Endothelial cell of umbilical vein (primary cell): ENCODE measurements at regions not wholly inside any gene's neighbourhood (a gene's known extent, or its start where the extent isn't known, plus 50 kb on each side); places are given as distances from the start of the nearest gene placed in this dataset.

ENCODE experiments used
- BruUV-seq: library from RNA; stranded (reverse); fragments of 400-500 nt; replicated peaks from 2 replicates; lab custom pipeline; 2021; lab: Mats Ljungman, UMichigan
- CTCF ChIA-PET: fragments of 300-600, 350-600 bp; sonication (Branson Sonifier 250); formaldehyde crosslinking; loops from one replicate; lab custom pipeline; 2021; ENCODE audit warnings: antibody characterized with exemption, inconsistent platforms; lab: Charles Lee
- POLR2A ChIA-PET: fragments of 300-600, 350-600 bp; sonication (Branson Sonifier 250); formaldehyde crosslinking; loops from one replicate; lab custom pipeline; 2021; ENCODE audit warnings: antibody characterized with exemption, inconsistent platforms; lab: Charles Lee
- DNase-seq: peaks from one replicate; pipeline ENCODE4 v3.0.0-alpha.2; 2011; ENCODE audit warnings: low read depth, low spot score
- FAIRE-seq: peaks from 2 replicates; lab custom pipeline; 2011; peaks lifted over from hg19 to GRCh38; lab: Jason Lieb, UNC
- H2AFZ ChIP-seq: 2 replicates; pipeline ENCODE4 v1.6.0; 2012; ENCODE audit warnings: low read depth, low read length, control low read depth, inconsistent platforms
- H3K27ac ChIP-seq: 2 replicates; pipeline ENCODE4 v1.5.1; 2011; ENCODE audit warnings: low read depth, mild to moderate bottlenecking, control low read depth, low read length, moderate library complexity; ENCODE audit not compliant: insufficient read depth
- H3K27me3 ChIP-seq, 2 experiments: 2 replicates each; pipeline versions ENCODE4 v1.6.0 to v1.6.1; 2011; ENCODE audit warnings: low read length in 2 of 2, mixed read lengths in 1 of 2; ENCODE audit not compliant: control insufficient read depth in 2 of 2, insufficient read depth in 2 of 2
- H3K36me3 ChIP-seq, 2 experiments: 2 replicates in 1 of 2; 3 replicates in 1 of 2; pipeline ENCODE4 v1.5.1; 2011; ENCODE audit warnings: low read length in 2 of 2, mild to moderate bottlenecking in 1 of 2, moderate library complexity in 1 of 2; ENCODE audit not compliant: control insufficient read depth in 2 of 2, insufficient read depth in 2 of 2; ENCODE audit errors: extremely low read depth in 1 of 2
- H3K4me1 ChIP-seq: 3 replicates; pipeline ENCODE4 v1.5.1; 2011; ENCODE audit warnings: mild to moderate bottlenecking, low read length; ENCODE audit not compliant: control insufficient read depth, insufficient read depth; ENCODE audit errors: extremely low read depth
- H3K4me2 ChIP-seq: 2 replicates; pipeline ENCODE4 v1.6.1; 2011; ENCODE audit warnings: low read length, control low read depth, mixed read lengths; ENCODE audit not compliant: insufficient read depth
- H3K4me3 ChIP-seq, 3 experiments: fragments of 200-600 bp in 1 of 3; sonication (generic), shearing (Covaris generic) in 1 of 3; replicated peaks in 1 of 3; 2 replicates each; pipeline ENCODE4 v1.5.1; 2011 to 2016; ENCODE audit warnings: control low read depth in 3 of 3, low read length in 3 of 3, mild to moderate bottlenecking in 2 of 3, inconsistent platforms in 1 of 3, low read depth in 1 of 3, moderate library complexity in 1 of 3; ENCODE audit not compliant: insufficient read depth in 1 of 3
- H3K79me2 ChIP-seq: 2 replicates; pipeline ENCODE4 v1.6.0; 2012; ENCODE audit warnings: low read length, inconsistent platforms; ENCODE audit not compliant: control insufficient read depth, insufficient read depth
- H3K9ac ChIP-seq: replicated peaks from 2 replicates; pipeline ENCODE3; 2011; ENCODE audit warnings: low read length, control low read depth; ENCODE audit not compliant: insufficient read depth; ENCODE audit errors: extremely low read depth
- H3K9me1 ChIP-seq: replicated peaks from 3 replicates; pipeline ENCODE4 v1.6.0; 2011; ENCODE audit warnings: mild to moderate bottlenecking, low read length; ENCODE audit not compliant: control insufficient read depth, insufficient read depth; ENCODE audit errors: extremely low read depth
- H3K9me3 ChIP-seq: replicated peaks from 2 replicates; pipeline ENCODE4 v1.5.1; 2012; ENCODE audit warnings: low read length, inconsistent platforms; ENCODE audit not compliant: control insufficient read depth, insufficient read depth
- H4K20me1 ChIP-seq: replicated peaks from 2 replicates; pipeline ENCODE3; 2011; ENCODE audit warnings: mild to moderate bottlenecking, low read length; ENCODE audit not compliant: control insufficient read depth, insufficient read depth; ENCODE audit errors: extremely low read depth
- EZH2 ChIP-seq: IDR thresholded peaks from 2 replicates; pipeline ENCODE4 v1.6.1; 2012; ENCODE audit warnings: borderline replicate concordance, low read depth, mild to moderate bottlenecking, moderate library complexity, low read length, inconsistent platforms; ENCODE audit not compliant: severe bottlenecking
- FOS ChIP-seq: IDR thresholded peaks from 2 replicates; pipeline ENCODE4 v1.6.1; 2011; ENCODE audit warnings: mild to moderate bottlenecking, low read length, moderate library complexity, borderline replicate concordance; ENCODE audit not compliant: insufficient read depth
- GATA2 ChIP-seq: IDR thresholded peaks from 2 replicates; pipeline ENCODE4 v1.7.0; 2011; ENCODE audit warnings: low read depth, mild to moderate bottlenecking, moderate library complexity, mixed read lengths, low read length; ENCODE audit not compliant: insufficient read length, insufficient read depth
- JUN ChIP-seq: IDR thresholded peaks from 2 replicates; pipeline ENCODE4 v1.6.1; 2011; ENCODE audit warnings: borderline replicate concordance, low read depth; ENCODE audit not compliant: insufficient read length, insufficient read depth
- MYC ChIP-seq: IDR thresholded peaks from one replicate; pipeline ENCODE4 v1.6.1; 2011; ENCODE audit warnings: mild to moderate bottlenecking, low read depth, low read length
- POLR2A ChIP-seq: IDR thresholded peaks from 2 replicates; pipeline ENCODE4 v1.6.1; 2012; ENCODE audit warnings: low read depth, mild to moderate bottlenecking, control low read depth, low read length
- POLR2AphosphoS5 ChIP-seq: IDR thresholded peaks from 2 replicates; pipeline ENCODE4 v1.6.1; 2012; ENCODE audit warnings: low read depth, mild to moderate bottlenecking, control low read depth, low read length, moderate library complexity; ENCODE audit not compliant: insufficient read depth
- dilution Hi-C: fragments of 300-500 bp; cut with MboI; formaldehyde crosslinking; loops from one replicate; pipeline ENCODE4 v1.15.0; 2019; ENCODE audit warnings: low sequenced_read_pairs; ENCODE audit not compliant: extremely low pct_ligation_motif_present
- intact Hi-C: fragments of 100-400 bp; cut with micrococcal nuclease; formaldehyde crosslinking; loops from one replicate; pipeline ENCODE4 v1.10.0; 2022
- TF ChIP-seq, protein P1 (sequence below): IDR thresholded peaks from 2 replicates; pipeline ENCODE4 v1.6.1; 2011; ENCODE audit not compliant: insufficient read depth, insufficient read length
- TF ChIP-seq, protein P2 (sequence below), 2 donors: IDR thresholded peaks; 1 replicate in 1 of 2; 2 replicates in 1 of 2; pipeline ENCODE4 v1.5.1; 2011; ENCODE audit warnings: low read length in 2 of 2, mild to moderate bottlenecking in 2 of 2, moderate library complexity in 2 of 2, control low read depth in 1 of 2, inconsistent platforms in 1 of 2, low read depth in 1 of 2; ENCODE audit not compliant: insufficient read depth in 1 of 2; ENCODE audit errors: extremely low read depth in 1 of 2

DNA sequence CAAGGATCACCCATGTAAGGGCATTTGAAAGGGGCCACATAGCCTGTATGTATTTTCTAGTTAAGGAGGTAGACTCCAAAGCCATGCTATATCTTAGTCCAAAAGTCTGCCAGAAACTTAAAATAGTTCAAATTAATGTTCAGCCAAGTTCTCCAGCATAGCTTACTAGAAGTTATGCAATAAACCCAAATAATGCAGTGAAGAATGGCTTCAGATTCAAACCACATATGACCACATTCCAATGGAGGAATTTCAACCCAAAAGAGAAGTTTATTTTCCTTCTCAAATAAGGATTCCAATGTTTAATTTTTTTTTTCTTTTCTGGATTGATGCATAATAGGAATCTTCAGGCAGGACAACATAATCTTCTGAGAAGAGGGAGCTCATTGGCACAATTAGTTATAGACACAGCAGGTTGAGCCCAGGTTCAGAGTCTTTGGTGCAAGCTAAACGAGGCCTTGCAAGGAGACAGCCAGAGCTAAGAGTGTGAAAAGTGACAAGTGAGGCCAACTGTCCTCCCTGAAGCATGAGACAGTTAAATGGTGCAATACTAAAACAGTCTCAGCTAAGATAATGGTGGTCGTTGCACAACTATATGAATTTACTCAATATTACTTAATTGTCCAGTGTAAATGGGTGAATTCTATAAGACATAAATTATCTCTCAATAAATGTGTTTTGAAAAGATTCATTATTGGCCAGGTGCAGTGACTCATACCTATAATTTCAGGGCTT is 598.8 kb upstream of the CDH4 start:
- no peaks in the 10 kb centered on the region for H3K27me3 ChIP-seq
- CTCF ChIA-PET, result no interaction called here
- no peak overlapping the region for H3K4me2 ChIP-seq
- H3K27ac ChIP-seq, result no peak overlapping the region
- TF ChIP-seq POLR2A, result no peak
- no peak for TF ChIP-seq GATA2
- TF ChIP-seq EZH2, result no peak
- TF ChIP-seq, protein P1, sequence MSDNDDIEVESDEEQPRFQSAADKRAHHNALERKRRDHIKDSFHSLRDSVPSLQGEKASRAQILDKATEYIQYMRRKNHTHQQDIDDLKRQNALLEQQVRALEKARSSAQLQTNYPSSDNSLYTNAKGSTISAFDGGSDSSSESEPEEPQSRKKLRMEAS, result no peak
- TF ChIP-seq FOS, result no peak
- no peak for TF ChIP-seq MYC
- no peak for TF ChIP-seq POLR2AphosphoS5
- TF ChIP-seq, protein P2, sequence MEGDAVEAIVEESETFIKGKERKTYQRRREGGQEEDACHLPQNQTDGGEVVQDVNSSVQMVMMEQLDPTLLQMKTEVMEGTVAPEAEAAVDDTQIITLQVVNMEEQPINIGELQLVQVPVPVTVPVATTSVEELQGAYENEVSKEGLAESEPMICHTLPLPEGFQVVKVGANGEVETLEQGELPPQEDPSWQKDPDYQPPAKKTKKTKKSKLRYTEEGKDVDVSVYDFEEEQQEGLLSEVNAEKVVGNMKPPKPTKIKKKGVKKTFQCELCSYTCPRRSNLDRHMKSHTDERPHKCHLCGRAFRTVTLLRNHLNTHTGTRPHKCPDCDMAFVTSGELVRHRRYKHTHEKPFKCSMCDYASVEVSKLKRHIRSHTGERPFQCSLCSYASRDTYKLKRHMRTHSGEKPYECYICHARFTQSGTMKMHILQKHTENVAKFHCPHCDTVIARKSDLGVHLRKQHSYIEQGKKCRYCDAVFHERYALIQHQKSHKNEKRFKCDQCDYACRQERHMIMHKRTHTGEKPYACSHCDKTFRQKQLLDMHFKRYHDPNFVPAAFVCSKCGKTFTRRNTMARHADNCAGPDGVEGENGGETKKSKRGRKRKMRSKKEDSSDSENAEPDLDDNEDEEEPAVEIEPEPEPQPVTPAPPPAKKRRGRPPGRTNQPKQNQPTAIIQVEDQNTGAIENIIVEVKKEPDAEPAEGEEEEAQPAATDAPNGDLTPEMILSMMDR (IDR thresholded peaks at IDR 0.05; ENCODE audit: extremely low read depth in 1 of 2, insufficient read depth in 1 of 2, low read depth in 1 of 2, low read length in 2 of 2), result no peak
- TF ChIP-seq JUN, result no peak
- intact Hi-C loops (no loop called here), dilution Hi-C loops (no loop called here)
- peaks cover 16% of the 10 kb centered on the region for H3K9me3 ChIP-seq
- DNase-seq (no peak), FAIRE-seq (no peak)
- no peaks in the 10 kb centered on the region for H3K79me2 ChIP-seq
- BruUV-seq, result no TSS peak
- no peaks in the 10 kb centered on the region for H3K9me1 ChIP-seq
- H3K9ac ChIP-seq, result no peak overlapping the region
- no peak overlapping the region for H2AFZ ChIP-seq
- POLR2A ChIA-PET, result no interaction called here
- H4K20me1 ChIP-seq, result no peaks in the 10 kb centered on the region
- H3K36me3 ChIP-seq, result no peaks in the 10 kb centered on the region
- no peaks in the 10 kb centered on the region for H3K4me1 ChIP-seq
- H3K4me3 ChIP-seq, result no peak overlapping the region
